Islet precursor cell (in vitro differentiated cells): ENCODE measurements at regions not wholly inside any gene's neighbourhood (a gene's known extent, or its start where the extent isn't known, plus 50 kb on each side); places are given as distances from the start of the nearest gene placed in this dataset.

Experiments
- DNase-seq: peaks from one replicate; pipeline ENCODE4 v3.0.0-alpha.2; 2018

GRCh38 chr5:68455216-68455615 is 239.7 kb downstream of the PIK3R1 start:
- no peak for DNase-seq

GRCh38 chr5:68456756-68457217 is 241.2 kb downstream of the PIK3R1 start:
- no peak for DNase-seq

- no peak for DNase-seq
Observed at GRCh38 chr5:68457285-68457684, 241.7 kb downstream of the PIK3R1 start.

- no peak for DNase-seq
Observed at GRCh38 chr5:68458416-68459021, 243.0 kb downstream of the PIK3R1 start.

GRCh38 chr5:68459093-68459809 is 243.7 kb downstream of the PIK3R1 start:
- DNase-seq = no peak

GRCh38 chr5:68459810-68460139 is 244.2 kb downstream of the PIK3R1 start:
- DNase-seq = no peak

- DNase-seq = no peak
Observed at GRCh38 chr5:68460147-68460798, 244.7 kb downstream of the PIK3R1 start.

- DNase-seq = no peak
Observed at GRCh38 chr5:68463606-68464005, 248.1 kb downstream of the PIK3R1 start.

GRCh38 chr5:68464424-68464823 is 248.9 kb downstream of the PIK3R1 start:
- no peak for DNase-seq

GRCh38 chr5:68465133-68465532 is 249.6 kb downstream of the PIK3R1 start:
- no peak for DNase-seq

- DNase-seq = no peak
Observed at GRCh38 chr5:68465934-68466551, 250.5 kb downstream of the PIK3R1 start.

- DNase-seq = no peak
Observed at GRCh38 chr5:68467208-68467607, 251.7 kb downstream of the PIK3R1 start.

GRCh38 chr5:68467794-68468193 is 252.2 kb downstream of the PIK3R1 start:
- DNase-seq = no peak

- DNase-seq = no peak
Observed at GRCh38 chr5:68468322-68468721, 252.8 kb downstream of the PIK3R1 start.

GRCh38 chr5:68475476-68475983 is 260.0 kb downstream of the PIK3R1 start:
- no peak for DNase-seq

GRCh38 chr5:68476854-68477253 is 261.3 kb downstream of the PIK3R1 start:
- no peak for DNase-seq

- DNase-seq = no peak
Observed at GRCh38 chr5:68478301-68479095, 262.9 kb downstream of the PIK3R1 start.

GRCh38 chr5:68479524-68479923 is 264.0 kb downstream of the PIK3R1 start:
- no peak for DNase-seq

GRCh38 chr5:68480335-68480940 is 264.9 kb downstream of the PIK3R1 start:
- no peak for DNase-seq

- no peak for DNase-seq
Observed at GRCh38 chr5:68482199-68482598, 266.6 kb downstream of the PIK3R1 start.

- DNase-seq = no peak
Observed at GRCh38 chr5:68484307-68485068, 268.9 kb downstream of the PIK3R1 start.

- DNase-seq = no peak
Observed at GRCh38 chr5:68489556-68489955, 274.0 kb downstream of the PIK3R1 start.
